DMS 273 treated with DMSO at 0.1 percent for 48 hours (cell line): ENCODE measurements at regions not wholly inside any gene's neighbourhood (a gene's known extent, or its start where the extent isn't known, plus 50 kb on each side); places are given as distances from the start of the nearest gene placed in this dataset.

ENCODE experiments used
- DNase-seq: peaks from one replicate; lab custom pipeline; 2025; lab: John Stamatoyannopoulos, UW

GRCh38 chr7:85074-85882, 107.1 kb upstream of the FAM20C start:
- no peak for DNase-seq

GRCh38 chr7:85883-86515, 106.4 kb upstream of the FAM20C start:
- DNase-seq: no peak

GRCh38 chr7:86629-87028, 105.7 kb upstream of the FAM20C start:
- no peak for DNase-seq

- DNase-seq: peak; percentile 58
Measured at GRCh38 chr7:87047-87446, 105.3 kb upstream of the FAM20C start.

DNA sequence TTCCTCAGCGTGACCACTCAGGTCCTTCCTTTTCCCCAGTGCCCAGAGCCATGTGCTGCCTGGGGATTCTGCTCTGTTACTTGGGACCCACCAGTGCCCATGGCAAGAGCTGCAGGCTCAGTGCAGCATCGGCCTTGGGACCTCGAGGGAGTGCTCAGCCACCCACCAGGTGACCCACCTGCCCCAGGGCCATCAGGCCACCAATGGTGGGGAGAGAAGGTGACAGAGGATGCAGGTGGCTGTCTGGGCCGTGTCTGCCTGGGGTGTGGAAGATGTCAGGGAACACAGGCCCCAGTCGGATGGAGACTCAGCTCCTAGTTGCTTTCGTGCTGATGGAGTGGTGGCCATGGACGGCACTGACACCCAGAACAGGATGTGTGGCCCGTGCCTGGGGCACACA, 104.7 kb upstream of the FAM20C start:
- no peak for DNase-seq

GRCh38 chr7:88095-88926, 104.1 kb upstream of the FAM20C start:
- no peak for DNase-seq

GRCh38 chr7:88927-89231, 103.5 kb upstream of the FAM20C start:
- no peak for DNase-seq

DNA sequence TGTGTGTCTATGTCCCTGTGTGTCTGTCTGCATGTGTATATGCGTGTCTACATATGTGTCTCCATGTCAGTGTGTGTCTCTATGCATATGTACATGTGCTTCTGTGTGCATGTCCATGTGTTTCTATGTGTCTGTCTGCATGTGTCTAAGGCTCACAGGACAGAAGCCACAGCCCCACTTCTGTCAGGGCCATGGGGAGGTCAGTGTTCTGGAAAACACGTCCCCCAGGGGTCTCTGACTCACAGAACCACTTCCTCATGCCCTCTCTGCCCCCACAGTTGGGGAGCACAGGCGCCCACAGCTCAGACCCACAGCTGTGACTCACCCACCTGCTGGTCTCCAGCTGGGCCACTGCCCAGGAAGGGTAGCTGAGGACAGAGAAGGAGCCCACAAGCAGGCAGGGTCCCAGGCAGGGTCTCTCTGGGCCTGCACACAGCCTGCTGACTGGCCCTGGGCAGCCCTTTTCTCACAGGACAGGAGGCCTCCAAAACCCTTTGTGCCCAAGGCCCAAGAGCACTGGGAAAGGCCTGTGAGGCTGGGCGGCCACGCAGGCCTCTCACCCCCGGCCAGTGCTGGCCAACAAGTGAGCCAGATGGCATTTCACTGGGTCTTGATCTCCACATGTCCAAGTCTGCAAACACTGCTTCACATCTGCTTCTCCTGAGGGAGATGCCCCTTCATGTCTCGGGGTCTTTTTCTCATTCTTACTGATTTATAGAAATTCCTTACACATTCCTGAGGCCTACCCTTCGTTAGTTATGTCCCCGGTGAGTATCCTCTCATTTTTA, 102.9 kb upstream of the FAM20C start:
- DNase-seq: peak; percentile 15

- DNase-seq: no peak
Measured at GRCh38 chr7:90111-91063, 102.0 kb upstream of the FAM20C start.

GRCh38 chr7:91396-92175, 100.8 kb upstream of the FAM20C start:
- DNase-seq: no peak

DNA sequence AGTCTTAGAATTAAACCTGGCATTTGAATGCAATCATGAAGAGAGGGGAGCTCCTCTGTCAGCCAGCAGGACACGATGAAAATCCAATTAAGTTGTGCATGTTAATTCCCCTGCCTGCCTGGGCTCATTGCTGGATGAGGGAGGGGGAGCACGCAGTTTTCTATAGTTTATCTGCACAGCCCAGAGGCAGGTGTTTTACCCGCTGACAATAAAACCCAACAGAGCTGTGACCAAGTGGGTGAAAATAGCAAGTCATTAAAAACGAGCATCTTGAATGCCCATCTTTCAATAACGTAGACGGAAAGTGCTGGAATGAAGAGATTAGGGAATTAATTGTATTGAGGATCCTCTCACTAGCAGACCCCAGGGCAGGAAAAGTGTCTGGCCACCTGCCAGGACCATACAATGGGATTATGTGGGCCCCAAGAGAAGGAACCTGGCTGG, 100.1 kb upstream of the FAM20C start:
- no peak for DNase-seq

DNA sequence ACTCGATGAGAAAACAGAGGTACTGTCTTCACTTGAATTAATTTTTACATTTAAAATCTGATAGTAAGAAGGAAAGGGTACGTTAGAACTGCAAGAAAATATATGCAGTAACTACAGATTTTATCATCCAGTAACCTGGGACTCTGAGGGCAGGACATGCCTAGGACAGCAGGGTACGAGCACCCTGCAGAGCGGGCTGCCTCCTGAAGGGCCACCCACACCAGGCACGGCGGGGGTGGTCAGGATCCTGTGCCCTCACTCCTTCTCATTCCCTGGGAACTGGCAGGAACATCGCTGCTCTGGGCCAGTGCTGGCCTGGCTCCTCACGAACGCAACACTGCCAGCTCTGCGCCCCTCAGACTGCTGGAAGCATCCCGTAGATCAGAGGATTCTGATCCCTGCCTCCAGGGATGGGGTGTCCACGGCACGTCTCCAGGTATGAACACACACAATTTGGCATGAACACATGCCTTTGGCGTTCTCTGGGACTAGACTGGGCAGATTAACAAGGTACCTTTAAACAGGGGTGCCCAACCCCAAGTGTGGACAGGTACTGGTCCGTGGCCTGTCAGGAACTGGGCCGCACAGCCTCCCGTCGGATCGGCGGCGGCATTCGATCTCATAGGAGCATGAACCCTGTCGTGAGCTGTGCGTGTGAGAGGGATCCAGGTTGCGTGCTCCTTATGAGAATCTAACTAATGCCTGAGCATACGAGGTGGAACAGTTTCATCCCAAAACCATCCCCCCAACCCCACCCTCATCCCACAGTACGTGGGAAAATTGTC, 99.3 kb upstream of the FAM20C start:
- no peak for DNase-seq

- no peak for DNase-seq
Measured at GRCh38 chr7:94251-94801, 98.0 kb upstream of the FAM20C start.

DNA sequence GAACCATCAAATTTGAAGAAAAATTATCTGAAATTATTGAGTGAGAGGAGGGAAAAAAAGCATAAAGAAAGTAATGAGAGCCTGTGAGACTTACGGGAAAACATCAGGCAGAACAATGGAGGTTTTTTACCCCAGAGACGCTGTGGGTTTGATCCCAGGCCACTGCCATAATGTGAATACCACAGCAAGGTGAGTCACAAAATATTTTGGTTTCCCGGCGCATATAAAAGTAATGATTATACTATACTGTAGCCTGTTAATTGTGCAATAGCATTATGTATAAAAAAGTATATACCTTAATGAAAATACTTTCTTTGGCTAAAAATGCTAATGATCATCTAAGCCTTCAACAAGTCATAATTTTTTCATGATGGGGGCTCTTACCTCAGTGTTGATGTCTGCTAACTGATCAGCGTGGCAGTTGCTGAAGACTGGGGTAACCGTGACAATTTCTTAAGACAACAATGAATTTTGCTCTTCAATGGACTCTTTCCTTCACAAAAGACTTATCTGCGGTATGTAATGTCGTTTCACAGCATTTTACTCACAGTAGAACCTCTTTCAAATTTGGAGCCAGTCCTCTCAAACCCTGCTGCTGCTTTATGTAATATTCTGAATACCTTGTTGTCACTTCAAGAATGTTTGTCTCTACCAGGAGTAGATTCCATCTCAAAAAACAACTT, 97.0 kb upstream of the FAM20C start:
- no peak for DNase-seq

GRCh38 chr7:95863-96260, 96.5 kb upstream of the FAM20C start:
- DNase-seq: no peak

DNA sequence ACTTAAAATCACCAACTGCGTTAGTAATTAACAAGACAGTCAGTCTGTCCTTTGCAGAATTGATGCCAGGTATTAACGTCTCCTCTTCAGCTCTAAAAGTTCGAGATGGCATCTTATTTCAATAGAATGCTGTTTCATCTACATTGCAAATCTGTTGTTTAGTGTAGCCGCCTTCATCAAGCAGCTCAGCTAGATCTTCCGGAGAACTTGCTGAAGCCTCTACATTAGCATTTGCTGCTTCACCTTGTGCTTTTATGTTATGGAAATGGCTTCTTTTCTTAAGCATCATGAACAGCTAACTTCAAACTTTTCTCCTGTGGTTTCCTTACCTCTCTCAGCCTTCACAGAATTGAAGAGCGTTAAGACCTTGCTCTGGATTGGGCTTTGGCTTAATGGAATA, 95.5 kb upstream of the FAM20C start:
- DNase-seq: no peak

DNA sequence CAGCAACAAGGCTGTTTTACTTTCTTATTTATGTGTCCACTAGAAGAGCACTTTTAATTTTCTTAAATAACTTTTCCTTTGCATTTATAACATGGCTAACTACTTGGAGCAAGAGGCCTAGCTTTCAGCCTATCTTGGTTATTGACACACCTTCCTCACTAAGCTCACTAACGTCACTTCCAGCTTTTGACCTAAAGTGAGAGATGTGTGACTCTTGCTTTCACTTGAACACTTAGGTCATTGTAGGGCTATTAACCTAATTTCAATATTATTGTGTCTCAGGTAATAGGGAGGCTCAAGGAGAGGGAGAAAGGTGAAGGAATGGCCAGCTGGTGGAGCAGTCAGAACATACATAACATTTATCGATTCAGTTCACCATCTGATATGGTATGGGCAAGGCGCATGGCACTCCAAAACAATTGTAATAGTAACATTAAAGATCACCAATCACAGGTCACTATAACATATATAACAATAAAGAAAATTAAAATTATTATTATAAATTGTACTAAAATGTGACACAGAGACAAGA, 95.0 kb upstream of the FAM20C start:
- DNase-seq: no peak
